ENCODE measurements at regions not wholly inside any gene's neighbourhood (a gene's known extent, or its start where the extent isn't known, plus 50 kb on each side); places are given as distances from the start of the nearest gene placed in this dataset.

DNA sequence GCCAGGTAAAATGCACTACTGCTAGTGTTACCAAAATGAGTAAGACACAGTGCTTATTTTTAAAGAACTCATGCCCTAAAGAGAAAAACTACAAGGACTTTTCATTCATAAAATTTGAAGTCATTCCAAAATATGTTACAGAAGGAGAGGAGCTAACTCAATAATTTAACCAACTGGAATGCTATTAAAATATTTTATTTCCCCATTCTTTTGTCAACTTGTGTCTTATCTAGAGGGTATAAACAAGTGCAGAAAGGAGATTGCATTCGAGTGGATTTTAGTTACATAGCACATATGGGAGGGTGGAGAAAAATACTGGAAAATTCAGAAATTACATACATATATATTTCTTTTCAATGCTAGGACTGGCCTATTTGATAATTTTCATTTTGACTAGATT, 131.0 kb upstream of the IRS2 start:
- Histone ChIP-seq H4K20me1 (replicated peaks in 1 of 2; ENCODE audit: control insufficient read depth in 1 of 2, insufficient read depth in 2 of 2, low read length in 2 of 2) (no peaks in the 10 kb centered on the region), H3K23ac (ENCODE audit: insufficient read length) (no peak overlapping the region), H3K27me3 (replicated peaks in 1 of 4; ENCODE audit: control insufficient read depth in 3 of 4, extremely low read depth in 1 of 4, insufficient read depth in 3 of 4, low read length in 3 of 4) (no peaks in the 10 kb centered on the region), H2AFZ (ENCODE audit: low read length) (no peak overlapping the region), H3K9ac (replicated peaks in 1 of 4; ENCODE audit: extremely low read depth in 1 of 4, low read depth in 3 of 4, low read length in 3 of 4) (no peak overlapping the region), H3K36me3 (ENCODE audit: control insufficient read depth in 2 of 4, insufficient read depth in 4 of 4, low read length in 3 of 4) (no peaks in the 10 kb centered on the region), H3K4me2 (ENCODE audit: insufficient read depth in 1 of 2, low read depth in 2 of 2, low read length in 2 of 2) (no peak overlapping the region), H4K5ac (ENCODE audit: insufficient read length, low read depth, low read length) (no peak overlapping the region), H3K23me2 (ENCODE audit: low read depth, low read length) (no peaks in the 10 kb centered on the region), H4K91ac (replicated peaks; ENCODE audit: insufficient read length, low read length) (no peak overlapping the region), H3K4ac (replicated peaks; ENCODE audit: insufficient read length, low read depth, low read length) (no peak overlapping the region), H2BK120ac (replicated peaks; ENCODE audit: low read depth, low read length) (no peak overlapping the region), H3K79me2 (ENCODE audit: control insufficient read depth in 1 of 2, insufficient read depth in 2 of 2, low read length in 2 of 2) (no peaks in the 10 kb centered on the region), H3K4me1 (replicated peaks in 1 of 4; ENCODE audit: control insufficient read depth in 3 of 4, insufficient read depth in 4 of 4, low read length in 3 of 4) (no peaks in the 10 kb centered on the region), H4K8ac (ENCODE audit: extremely low read depth, insufficient read depth, low read length) (no peak overlapping the region), H3K56ac (replicated peaks; ENCODE audit: insufficient read length, low read depth, low read length) (no peak overlapping the region), H2BK12ac (ENCODE audit: low read depth, low read length) (no peak overlapping the region), H2BK15ac (ENCODE audit: low read length) (no peak overlapping the region), H2BK20ac (ENCODE audit: low read length) (no peak overlapping the region), H3K9me3 (ENCODE audit: insufficient read depth in 2 of 2, low read depth in 1 of 2, low read length in 1 of 2) (no peaks in the 10 kb centered on the region; a peak in 1 of 4 replicates), H2BK5ac (ENCODE audit: low read depth, low read length) (no peak overlapping the region), H2AK5ac (ENCODE audit: low read depth, low read length) (no peak overlapping the region), H3K27ac (ENCODE audit: low read depth, low read length) (no peak overlapping the region), H3K18ac (ENCODE audit: extremely low read depth, low read length) (no peak overlapping the region), H3K14ac (ENCODE audit: insufficient read length) (no peak overlapping the region), H3K4me3 (ENCODE audit: extremely low read depth in 1 of 4, insufficient read depth in 2 of 4, low read depth in 3 of 4, low read length in 4 of 4) (no peak overlapping the region), H3K79me1 (ENCODE audit: low read depth, low read length) (no peaks in the 10 kb centered on the region)
- FAIRE-seq = no peak
- no peak for DNase-seq (ENCODE audit: low read depth in 1 of 2, low spot score in 2 of 2)
- WGBS, 2 experiments (ENCODE audit: extremely low coverage in 1 of 2, insufficient coverage in 1 of 2, insufficient read length in 1 of 2, insufficient replicate concordance in 2 of 2, low coverage in 1 of 2, low lambda C conversion rate in 2 of 2, missing lambda C conversion rate in 1 of 2) = 40% methylated on average over 1 of the region's 1 CpG; no CpG with 5 or more reads in 1 of the 2 experiments
- TF ChIP-seq, protein P1, sequence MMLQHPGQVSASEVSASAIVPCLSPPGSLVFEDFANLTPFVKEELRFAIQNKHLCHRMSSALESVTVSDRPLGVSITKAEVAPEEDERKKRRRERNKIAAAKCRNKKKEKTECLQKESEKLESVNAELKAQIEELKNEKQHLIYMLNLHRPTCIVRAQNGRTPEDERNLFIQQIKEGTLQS (IDR thresholded peaks at IDR 0.05; ENCODE audit: insufficient read depth, low read depth, low read length) = no peak
- TF ChIP-seq ZNF274 (IDR thresholded peaks at IDR 0.05; ENCODE audit: borderline replicate concordance, extremely low read depth, low read length) (no peak), SRF (IDR thresholded peaks at IDR 0.05; ENCODE audit: low read depth, low read length) (no peak), RAD21 (IDR thresholded peaks at IDR 0.05 in 1 of 2, conservative IDR thresholded peaks at IDR 0.05 in 1 of 2; ENCODE audit: low read depth in 2 of 2, low read length in 2 of 2) (no peak), MAFK (IDR thresholded peaks at IDR 0.05; ENCODE audit: low read depth, low read length) (no peak), NRF1 (IDR thresholded peaks at IDR 0.05; ENCODE audit: low read depth, low read length) (no peak), BRCA1 (IDR thresholded peaks at IDR 0.05; ENCODE audit: low read depth, low read length) (no peak)
- TF ChIP-seq, protein P2, sequence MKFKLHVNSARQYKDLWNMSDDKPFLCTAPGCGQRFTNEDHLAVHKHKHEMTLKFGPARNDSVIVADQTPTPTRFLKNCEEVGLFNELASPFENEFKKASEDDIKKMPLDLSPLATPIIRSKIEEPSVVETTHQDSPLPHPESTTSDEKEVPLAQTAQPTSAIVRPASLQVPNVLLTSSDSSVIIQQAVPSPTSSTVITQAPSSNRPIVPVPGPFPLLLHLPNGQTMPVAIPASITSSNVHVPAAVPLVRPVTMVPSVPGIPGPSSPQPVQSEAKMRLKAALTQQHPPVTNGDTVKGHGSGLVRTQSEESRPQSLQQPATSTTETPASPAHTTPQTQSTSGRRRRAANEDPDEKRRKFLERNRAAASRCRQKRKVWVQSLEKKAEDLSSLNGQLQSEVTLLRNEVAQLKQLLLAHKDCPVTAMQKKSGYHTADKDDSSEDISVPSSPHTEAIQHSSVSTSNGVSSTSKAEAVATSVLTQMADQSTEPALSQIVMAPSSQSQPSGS (IDR thresholded peaks at IDR 0.05; ENCODE audit: low read length) = no peak
- TF ChIP-seq, protein P3, sequence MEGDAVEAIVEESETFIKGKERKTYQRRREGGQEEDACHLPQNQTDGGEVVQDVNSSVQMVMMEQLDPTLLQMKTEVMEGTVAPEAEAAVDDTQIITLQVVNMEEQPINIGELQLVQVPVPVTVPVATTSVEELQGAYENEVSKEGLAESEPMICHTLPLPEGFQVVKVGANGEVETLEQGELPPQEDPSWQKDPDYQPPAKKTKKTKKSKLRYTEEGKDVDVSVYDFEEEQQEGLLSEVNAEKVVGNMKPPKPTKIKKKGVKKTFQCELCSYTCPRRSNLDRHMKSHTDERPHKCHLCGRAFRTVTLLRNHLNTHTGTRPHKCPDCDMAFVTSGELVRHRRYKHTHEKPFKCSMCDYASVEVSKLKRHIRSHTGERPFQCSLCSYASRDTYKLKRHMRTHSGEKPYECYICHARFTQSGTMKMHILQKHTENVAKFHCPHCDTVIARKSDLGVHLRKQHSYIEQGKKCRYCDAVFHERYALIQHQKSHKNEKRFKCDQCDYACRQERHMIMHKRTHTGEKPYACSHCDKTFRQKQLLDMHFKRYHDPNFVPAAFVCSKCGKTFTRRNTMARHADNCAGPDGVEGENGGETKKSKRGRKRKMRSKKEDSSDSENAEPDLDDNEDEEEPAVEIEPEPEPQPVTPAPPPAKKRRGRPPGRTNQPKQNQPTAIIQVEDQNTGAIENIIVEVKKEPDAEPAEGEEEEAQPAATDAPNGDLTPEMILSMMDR (IDR thresholded peaks at IDR 0.05; ENCODE audit: control extremely low read depth in 1 of 3, insufficient read depth in 1 of 3, low read depth in 1 of 3, low read length in 3 of 3) = no peak
- ChIA-PET POLR2A (ENCODE audit: partially characterized antibody) (no interaction called here), CTCF (ENCODE audit: partially characterized antibody) (no interaction called here)

All from H1 (cell line).